Sigmoid colon (tissue), 4 donors: ENCODE measurements at regions not wholly inside any gene's neighbourhood (a gene's known extent, or its start where the extent isn't known, plus 50 kb on each side); places are given as distances from the start of the nearest gene placed in this dataset.

Source experiments
- CTCF ChIP-seq, 4 experiments: fragments of 450-650 bp in 3 of 4; fragments of 200-600 bp in 1 of 4; IDR thresholded peaks; one replicate each; pipeline ENCODE4 v1.5.1; 2016 to 2019; ENCODE audit warnings: antibody characterized with exemption in 4 of 4, mild to moderate bottlenecking in 3 of 4, moderate library complexity in 2 of 4
- POLR2A ChIP-seq, 2 donors: fragments of 450-650 bp; IDR thresholded peaks; one replicate each; pipeline ENCODE4 v1.6.1; 2016; ENCODE audit warnings: antibody characterized with exemption in 2 of 2, mild to moderate bottlenecking in 2 of 2, moderate library complexity in 2 of 2
- POLR2AphosphoS5 ChIP-seq, 4 donors: sonication (generic); formaldehyde crosslinking; IDR thresholded peaks; one replicate each; pipeline ENCODE4 v1.6.1; 2017; ENCODE audit warnings: antibody characterized with exemption in 4 of 4

GRCh38 chr5:167832609-167833008 lies 458.8 kb upstream of the WWC1 start:
- TF ChIP-seq POLR2A (IDR thresholded peaks at IDR 0.05) (no peak), POLR2AphosphoS5 (IDR thresholded peaks at IDR 0.05) (no peak), CTCF (IDR thresholded peaks at IDR 0.05) (no peak)
